GM18508 (cell line): ENCODE measurements at regions not wholly inside any gene's neighbourhood (a gene's known extent, or its start where the extent isn't known, plus 50 kb on each side); places are given as distances from the start of the nearest gene placed in this dataset.
"Not testable (repeated sequence)": the region's sequence is repeated elsewhere in the genome, so short reads cannot be mapped to it uniquely, and the experiment has no call there.

Experiments
- ATAC-seq: cut with Tn5 transposase; IDR thresholded peaks from one replicate; pipeline ENCODE4 v1.9.1; 2021; ENCODE audit warnings: moderate number of reproducible peaks; ENCODE audit not compliant: insufficient read depth, unreplicated experiment

- no peak for ATAC-seq
Measured at GRCh38 chr12:17134315-17134714, 528.4 kb upstream of the LMO3 start.

- ATAC-seq = no peak
Measured at GRCh38 chr12:17132336-17132735, 526.4 kb upstream of the LMO3 start.

- not testable (repeated sequence) for ATAC-seq
Measured at GRCh38 chr12:17116538-17116937, 510.6 kb upstream of the LMO3 start.

GRCh38 chr12:17110316-17110715, 504.4 kb upstream of the LMO3 start:
- no peak for ATAC-seq

GRCh38 chr12:17108877-17109541, 503.0 kb upstream of the LMO3 start:
- ATAC-seq = no peak

GRCh38 chr12:17104801-17105200, 498.8 kb upstream of the LMO3 start:
- ATAC-seq = no peak

GRCh38 chr12:17097674-17098073, 491.7 kb upstream of the LMO3 start:
- no peak for ATAC-seq

GRCh38 chr12:17084831-17085230, 478.9 kb upstream of the LMO3 start:
- no peak for ATAC-seq

GRCh38 chr12:17079251-17079909, 473.4 kb upstream of the LMO3 start:
- no peak for ATAC-seq

GRCh38 chr12:17077594-17077993, 471.6 kb upstream of the LMO3 start:
- ATAC-seq = no peak

- ATAC-seq = no peak
Measured at GRCh38 chr12:17076811-17077210, 470.8 kb upstream of the LMO3 start.

- no peak for ATAC-seq
Measured at GRCh38 chr12:17076028-17076744, 470.2 kb upstream of the LMO3 start.

- no peak for ATAC-seq
Measured at GRCh38 chr12:17064834-17065233, 458.9 kb upstream of the LMO3 start.

- no peak for ATAC-seq
Measured at GRCh38 chr12:17062267-17063036, 456.5 kb upstream of the LMO3 start.

GRCh38 chr12:17060260-17060659, 454.3 kb upstream of the LMO3 start:
- no peak for ATAC-seq

- ATAC-seq = no peak
Measured at GRCh38 chr12:17056546-17056945, 450.6 kb upstream of the LMO3 start.

GRCh38 chr12:17038923-17039322, 433.0 kb upstream of the LMO3 start:
- no peak for ATAC-seq

- no peak for ATAC-seq
Measured at GRCh38 chr12:17035372-17035771, 429.4 kb upstream of the LMO3 start.

GRCh38 chr12:17030338-17030737, 424.4 kb upstream of the LMO3 start:
- no peak for ATAC-seq

GRCh38 chr12:17028348-17028747, 422.4 kb upstream of the LMO3 start:
- ATAC-seq = no peak

- not testable (repeated sequence) for ATAC-seq
Measured at GRCh38 chr12:17025424-17025823, 419.5 kb upstream of the LMO3 start.
